Endothelial cell of umbilical vein (primary cell): ENCODE measurements at regions not wholly inside any gene's neighbourhood (a gene's known extent, or its start where the extent isn't known, plus 50 kb on each side); places are given as distances from the start of the nearest gene placed in this dataset.
"Not testable (repeated sequence)": the region's sequence is repeated elsewhere in the genome, so short reads cannot be mapped to it uniquely, and the experiment has no call there.

Experiments
- CTCF ChIP-seq, 2 donors: IDR thresholded peaks; 1 replicate in 1 of 2; 2 replicates in 1 of 2; pipeline ENCODE4 v1.5.1; 2011; ENCODE audit warnings: low read length in 2 of 2, mild to moderate bottlenecking in 2 of 2, moderate library complexity in 2 of 2, control low read depth in 1 of 2, inconsistent platforms in 1 of 2, low read depth in 1 of 2; ENCODE audit not compliant: insufficient read depth in 1 of 2; ENCODE audit errors: extremely low read depth in 1 of 2
- GATA2 ChIP-seq: IDR thresholded peaks from 2 replicates; pipeline ENCODE4 v1.7.0; 2011; ENCODE audit warnings: low read depth, mild to moderate bottlenecking, moderate library complexity, mixed read lengths, low read length; ENCODE audit not compliant: insufficient read length, insufficient read depth
- JUN ChIP-seq: IDR thresholded peaks from 2 replicates; pipeline ENCODE4 v1.6.1; 2011; ENCODE audit warnings: borderline replicate concordance, low read depth; ENCODE audit not compliant: insufficient read length, insufficient read depth
- POLR2A ChIP-seq: IDR thresholded peaks from 2 replicates; pipeline ENCODE4 v1.6.1; 2012; ENCODE audit warnings: low read depth, mild to moderate bottlenecking, control low read depth, low read length

DNA sequence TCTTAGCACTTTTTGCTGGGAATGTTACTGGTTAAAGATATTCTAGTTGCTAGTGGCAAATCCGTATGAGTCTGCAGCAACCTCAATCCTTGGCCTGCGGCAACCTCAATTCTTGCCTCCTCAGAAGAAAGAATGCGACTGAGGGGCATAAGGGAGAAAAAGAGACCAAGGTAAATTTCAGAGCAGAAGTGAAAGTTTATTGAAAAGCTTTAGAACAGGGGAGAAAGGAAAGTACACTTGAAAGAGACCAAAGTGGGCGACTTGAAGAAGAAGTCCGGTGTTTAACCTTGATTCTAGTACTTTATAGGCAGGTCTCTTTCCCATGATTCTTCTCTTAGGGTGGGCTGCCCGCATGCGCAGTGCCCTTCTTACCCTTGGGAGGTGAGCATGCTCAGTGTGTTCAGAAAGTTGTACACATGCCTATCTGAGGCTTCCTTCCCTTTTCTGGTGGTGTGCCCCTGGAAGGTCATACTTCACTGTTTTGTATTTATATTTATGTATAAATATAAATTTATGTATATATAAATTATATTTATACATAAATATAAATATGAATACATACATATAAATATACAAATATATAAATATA is 1198.8 kb downstream of the RPIA start:
- TF ChIP-seq CTCF (IDR thresholded peaks at IDR 0.05; ENCODE audit: extremely low read depth in 1 of 2, insufficient read depth in 1 of 2, low read depth in 1 of 2, low read length in 2 of 2); GATA2; POLR2A; JUN: not testable (repeated sequence)
